SK-N-SH (cell line): ENCODE measurements at regions not wholly inside any gene's neighbourhood (a gene's known extent, or its start where the extent isn't known, plus 50 kb on each side); places are given as distances from the start of the nearest gene placed in this dataset.

Experiments used
- CTCF ChIP-seq: fragments of 200-600 bp; sonication (generic); IDR thresholded peaks from 2 replicates; pipeline ENCODE4 v1.6.1; 2017; ENCODE audit warnings: antibody characterized with exemption, mild to moderate bottlenecking, moderate library complexity
- TF ChIP-seq, protein P1 (sequence below): IDR thresholded peaks from 2 replicates; pipeline ENCODE4 v1.6.1; 2012; ENCODE audit warnings: mild to moderate bottlenecking, low read depth, low read length, moderate library complexity

- TF ChIP-seq, protein P1, sequence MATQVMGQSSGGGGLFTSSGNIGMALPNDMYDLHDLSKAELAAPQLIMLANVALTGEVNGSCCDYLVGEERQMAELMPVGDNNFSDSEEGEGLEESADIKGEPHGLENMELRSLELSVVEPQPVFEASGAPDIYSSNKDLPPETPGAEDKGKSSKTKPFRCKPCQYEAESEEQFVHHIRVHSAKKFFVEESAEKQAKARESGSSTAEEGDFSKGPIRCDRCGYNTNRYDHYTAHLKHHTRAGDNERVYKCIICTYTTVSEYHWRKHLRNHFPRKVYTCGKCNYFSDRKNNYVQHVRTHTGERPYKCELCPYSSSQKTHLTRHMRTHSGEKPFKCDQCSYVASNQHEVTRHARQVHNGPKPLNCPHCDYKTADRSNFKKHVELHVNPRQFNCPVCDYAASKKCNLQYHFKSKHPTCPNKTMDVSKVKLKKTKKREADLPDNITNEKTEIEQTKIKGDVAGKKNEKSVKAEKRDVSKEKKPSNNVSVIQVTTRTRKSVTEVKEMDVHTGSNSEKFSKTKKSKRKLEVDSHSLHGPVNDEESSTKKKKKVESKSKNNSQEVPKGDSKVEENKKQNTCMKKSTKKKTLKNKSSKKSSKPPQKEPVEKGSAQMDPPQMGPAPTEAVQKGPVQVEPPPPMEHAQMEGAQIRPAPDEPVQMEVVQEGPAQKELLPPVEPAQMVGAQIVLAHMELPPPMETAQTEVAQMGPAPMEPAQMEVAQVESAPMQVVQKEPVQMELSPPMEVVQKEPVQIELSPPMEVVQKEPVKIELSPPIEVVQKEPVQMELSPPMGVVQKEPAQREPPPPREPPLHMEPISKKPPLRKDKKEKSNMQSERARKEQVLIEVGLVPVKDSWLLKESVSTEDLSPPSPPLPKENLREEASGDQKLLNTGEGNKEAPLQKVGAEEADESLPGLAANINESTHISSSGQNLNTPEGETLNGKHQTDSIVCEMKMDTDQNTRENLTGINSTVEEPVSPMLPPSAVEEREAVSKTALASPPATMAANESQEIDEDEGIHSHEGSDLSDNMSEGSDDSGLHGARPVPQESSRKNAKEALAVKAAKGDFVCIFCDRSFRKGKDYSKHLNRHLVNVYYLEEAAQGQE: no peak
- no peak for TF ChIP-seq CTCF
Measured at GRCh38 chr4:30808276-30808675, 88.1 kb downstream of the PCDH7 start.
